ENCODE measurements at regions not wholly inside any gene's neighbourhood (a gene's known extent, or its start where the extent isn't known, plus 50 kb on each side); places are given as distances from the start of the nearest gene placed in this dataset.
"Not testable (repeated sequence)": the region's sequence is repeated elsewhere in the genome, so short reads cannot be mapped to it uniquely, and the experiment has no call there.

DNA sequence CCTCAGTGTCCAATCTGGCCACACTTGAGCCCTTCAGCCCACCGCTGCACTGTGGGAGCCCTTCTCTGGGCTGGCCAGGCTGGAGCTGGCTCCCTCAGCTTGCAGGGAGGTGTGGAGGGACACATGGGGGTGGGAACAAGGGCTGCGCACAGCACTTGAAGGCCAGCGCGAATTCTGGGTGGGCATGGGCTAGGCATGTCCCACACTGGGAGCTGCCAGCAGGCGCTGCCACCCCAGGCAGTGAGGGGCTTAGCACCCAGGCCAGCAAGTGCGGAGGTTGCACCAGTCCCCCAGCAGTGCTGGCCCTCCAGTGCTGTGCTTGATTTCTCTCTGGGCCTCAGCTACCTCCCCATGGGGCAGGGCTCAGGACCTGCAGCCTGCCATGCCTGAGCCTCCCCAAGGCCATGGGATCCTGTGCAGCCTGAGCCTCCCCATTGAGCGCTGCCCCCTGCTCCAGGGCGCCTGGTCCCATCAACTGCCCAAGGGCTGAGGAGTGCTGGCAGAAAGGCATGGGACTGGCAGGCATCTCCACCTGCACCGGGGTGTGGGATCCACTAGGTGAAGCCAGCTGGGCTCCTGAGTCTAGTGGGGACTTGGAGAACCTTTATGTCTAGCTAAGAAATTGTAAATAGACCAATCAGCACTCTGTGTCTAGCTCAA, 148.2 kb downstream of the EMB start:
- no peaks in the 10 kb centered on the region for H3K27me3 Mint-ChIP-seq (ENCODE audit: low read depth)
- intact Hi-C loops (cut with micrococcal nuclease): no loop called here
- CTCF ChIA-PET: no interaction called here
- peaks cover 7% of the 10 kb centered on the region for H3K36me3 Mint-ChIP-seq (ENCODE audit: low read depth)
- H3K4me1 Mint-ChIP-seq (ENCODE audit: low read depth): no peaks in the 10 kb centered on the region
- no peak for DNase-seq
- H3K9me3 Mint-ChIP-seq: peaks cover 10% of the 10 kb centered on the region
- H3K4me3 Mint-ChIP-seq: no peak overlapping the region
- H3K27ac Mint-ChIP-seq: no peak overlapping the region

DNA sequence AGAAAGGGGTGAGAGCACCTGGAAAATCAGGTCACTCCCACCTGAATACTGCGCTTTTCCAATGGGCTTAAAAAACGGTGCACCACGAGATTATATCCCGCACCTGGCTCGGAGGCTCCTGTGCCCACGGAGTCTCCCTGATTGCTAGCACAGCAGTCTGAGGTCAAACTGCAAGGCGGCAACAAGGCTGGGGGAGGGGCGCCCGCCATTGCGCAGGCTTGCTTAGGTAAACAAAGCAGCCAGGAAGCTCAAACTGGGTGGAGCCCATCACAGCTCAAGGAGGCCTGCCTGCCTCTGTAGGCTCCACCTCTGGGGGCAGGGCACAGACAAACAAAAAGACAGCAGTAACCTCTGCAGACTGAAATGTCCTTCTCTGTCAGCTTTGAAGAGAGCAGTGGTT, 160.6 kb downstream of the EMB start:
- H3K36me3 Mint-ChIP-seq (ENCODE audit: low read depth); H3K27me3 Mint-ChIP-seq (ENCODE audit: low read depth); H3K4me3 Mint-ChIP-seq; H3K27ac Mint-ChIP-seq; DNase-seq; H3K4me1 Mint-ChIP-seq (ENCODE audit: low read depth); CTCF ChIA-PET; intact Hi-C loops (cut with micrococcal nuclease): not testable (repeated sequence)
- peaks cover 16% of the 10 kb centered on the region for H3K9me3 Mint-ChIP-seq

All from activated naive CD4-positive, alpha-beta T cell treated with anti-CD3 and anti-CD28 coated beads for 36 hours (primary cell).